Right lobe of liver (tissue), 6 donors: ENCODE measurements at regions not wholly inside any gene's neighbourhood (a gene's known extent, or its start where the extent isn't known, plus 50 kb on each side); places are given as distances from the start of the nearest gene placed in this dataset.
"Not testable (repeated sequence)": the region's sequence is repeated elsewhere in the genome, so short reads cannot be mapped to it uniquely, and the experiment has no call there.

Experiments used
- ATAC-seq, 4 donors: fragments of 200-7000 bp; cut with Tn5 transposase; one replicate each; pipeline ENCODE4 v1.9.1; 2020; ENCODE audit warnings: mild to moderate bottlenecking in 4 of 4, moderate library complexity in 4 of 4
- DNase-seq, 3 donors: peaks; one replicate each; pipeline ENCODE4 v3.0.0-alpha.2; 2020
- H3K27ac ChIP-seq, 3 donors: fragments of 200-600 bp; one replicate each; pipeline ENCODE4 v1.8.0; 2022
- H3K27me3 ChIP-seq, 2 donors: fragments of 200-600 bp; one replicate each; pipeline ENCODE4 v1.8.0; 2022
- H3K36me3 ChIP-seq, 4 donors: fragments of 200-600 bp; sonication (generic) in 1 of 4; one replicate each; pipeline versions ENCODE4 v1.5.1 to v1.8.0; 2017 to 2022; ENCODE audit warnings: control low read depth in 1 of 4
- H3K4me1 ChIP-seq, 4 donors: fragments of 200-600 bp; sonication (generic) in 1 of 4; one replicate each; pipeline versions ENCODE4 v1.5.1 to v1.8.0; 2017 to 2022; ENCODE audit warnings: control low read depth in 1 of 4
- H3K4me3 ChIP-seq, 3 donors: fragments of 200-600 bp; one replicate each; pipeline ENCODE4 v1.8.0; 2022
- H3K9me3 ChIP-seq, 4 donors: fragments of 200-600 bp; sonication (generic) in 1 of 4; one replicate each; pipeline versions ENCODE4 v1.5.1 to v1.8.0; 2017 to 2022; ENCODE audit warnings: control low read depth in 1 of 4
- CTCF ChIP-seq, 4 donors: fragments of 200-600 bp in 3 of 4; fragments of 450-650 bp in 1 of 4; IDR thresholded peaks; one replicate each; pipeline versions ENCODE4 v1.5.1 to v1.8.0; 2016 to 2022; ENCODE audit warnings: antibody characterized with exemption in 4 of 4, mild to moderate bottlenecking in 2 of 4
- POLR2A ChIP-seq: fragments of 450-650 bp; IDR thresholded peaks from one replicate; pipeline ENCODE4 v1.6.1; 2017; ENCODE audit warnings: antibody characterized with exemption, mild to moderate bottlenecking
- WGBS: methylation state at CpG from one replicate; pipeline ENCODE4 v1.1.6; 2018; ENCODE audit warnings: low coverage, low lambda C conversion rate; ENCODE audit not compliant: insufficient coverage; ENCODE audit errors: missing lambda C conversion rate; 5-methylcytosine and 5-hydroxymethylcytosine counted together
- intact Hi-C, 2 donors: fragments of 100-400 bp; cut with DNase I; formaldehyde crosslinking; loops; one replicate each; pipeline versions ENCODE4 v1.11.2 to v1.14.1; 2022
- donor health status: DM: no; HTN: yes; CAD: no.
- donor health status: DM: no; HTN: no; CAD: no.
- donor health status: DM: no; HTN: no; CAD: no.
- donor health status: DM: no; HTN: yes; CAD: no.
- donor health status: DM: no; HTN: yes; CAD: no.

GRCh38 chr7:16369855-16370254 is 51.5 kb downstream of the CRPPA start:
- Histone ChIP-seq H3K27ac (no peak overlapping the region), H3K4me1 (no peaks in the 10 kb centered on the region), H3K4me3 (no peak overlapping the region), H3K9me3 (no peaks in the 10 kb centered on the region), H3K27me3 (no peaks in the 10 kb centered on the region), H3K36me3 (no peaks in the 10 kb centered on the region)
- intact Hi-C loops = no loop called here
- DNase-seq (no peak), ATAC-seq (no peak)
- no peak for TF ChIP-seq POLR2A
- no peak for TF ChIP-seq CTCF (IDR thresholded peaks at IDR 0.05)

GRCh38 chr7:16369309-16369708 is 52.0 kb downstream of the CRPPA start:
- H3K36me3 ChIP-seq, H3K4me1 ChIP-seq, intact Hi-C loops, DNase-seq, H3K9me3 ChIP-seq, H3K27me3 ChIP-seq, ATAC-seq, H3K4me3 ChIP-seq, H3K27ac ChIP-seq: not testable (repeated sequence)
- WGBS = 61% methylated on average over 2 of the region's 2 CpGs

GRCh38 chr7:16368885-16369284 is 52.5 kb downstream of the CRPPA start:
- Histone ChIP-seq H3K4me3 (no peak overlapping the region), H3K9me3 (no peaks in the 10 kb centered on the region), H3K4me1 (no peaks in the 10 kb centered on the region), H3K27me3 (no peaks in the 10 kb centered on the region), H3K27ac (no peak overlapping the region), H3K36me3 (no peaks in the 10 kb centered on the region)
- no peak for ATAC-seq
- no peak for TF ChIP-seq CTCF (IDR thresholded peaks at IDR 0.05)
- TF ChIP-seq POLR2A = no peak
- no peak for DNase-seq
- intact Hi-C loops = no loop called here
- 83% methylated on average over 2 of the region's 3 CpGs for WGBS

- Histone ChIP-seq H3K4me1 (no peaks in the 10 kb centered on the region), H3K9me3 (no peaks in the 10 kb centered on the region), H3K27me3 (no peaks in the 10 kb centered on the region), H3K4me3 (no peak overlapping the region), H3K27ac (no peak overlapping the region), H3K36me3 (no peaks in the 10 kb centered on the region)
- no peak for ATAC-seq
- no peak for DNase-seq
- WGBS = 36% methylated on average over 1 of the region's 1 CpG
- intact Hi-C loops = no loop called here
- TF ChIP-seq POLR2A (no peak), CTCF (IDR thresholded peaks at IDR 0.05) (no peak)
Measured at GRCh38 chr7:16367115-16367514, 54.2 kb downstream of the CRPPA start.

- H3K36me3 ChIP-seq = no peaks in the 10 kb centered on the region
- H3K9me3 ChIP-seq = no peaks in the 10 kb centered on the region
- H3K27ac ChIP-seq = no peak overlapping the region
- no peaks in the 10 kb centered on the region for H3K27me3 ChIP-seq
- DNase-seq (no peak), ATAC-seq (no peak)
- no peak for TF ChIP-seq POLR2A
- no peak for TF ChIP-seq CTCF (IDR thresholded peaks at IDR 0.05)
- WGBS = 75% methylated on average over 3 of the region's 3 CpGs
- no peaks in the 10 kb centered on the region for H3K4me1 ChIP-seq
- intact Hi-C loops = no loop called here
- H3K4me3 ChIP-seq = no peak overlapping the region
Measured at GRCh38 chr7:16365952-16366351, 55.4 kb downstream of the CRPPA start.
